Iris pigment epithelial cell (primary cell): ENCODE measurements at regions not wholly inside any gene's neighbourhood (a gene's known extent, or its start where the extent isn't known, plus 50 kb on each side); places are given as distances from the start of the nearest gene placed in this dataset.

Experiments
- DNase-seq: peaks from one replicate; pipeline ENCODE4 v3.0.0-alpha.2; 2011; ENCODE audit warnings: low read depth

DNA sequence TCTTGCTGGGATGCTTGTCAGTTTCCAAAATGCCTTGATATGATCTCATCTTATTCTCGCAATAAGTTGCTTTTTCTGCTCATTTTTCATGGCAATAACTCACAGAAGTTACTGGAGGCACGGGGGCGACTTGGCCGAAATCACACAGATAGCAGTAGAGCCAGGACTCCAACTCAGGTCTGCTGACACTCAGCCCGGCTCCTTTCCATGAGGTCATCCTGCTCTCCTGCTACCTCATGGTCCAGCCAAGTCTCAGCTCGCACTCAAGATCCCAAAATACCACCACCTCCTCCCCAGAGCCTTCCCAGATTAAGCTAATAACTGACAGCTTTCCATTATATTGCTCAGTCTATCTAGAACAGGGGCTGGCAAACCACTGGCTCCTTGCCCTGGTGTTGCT is 269.5 kb downstream of the MAP2K4 start:
- no peak for DNase-seq

DNA sequence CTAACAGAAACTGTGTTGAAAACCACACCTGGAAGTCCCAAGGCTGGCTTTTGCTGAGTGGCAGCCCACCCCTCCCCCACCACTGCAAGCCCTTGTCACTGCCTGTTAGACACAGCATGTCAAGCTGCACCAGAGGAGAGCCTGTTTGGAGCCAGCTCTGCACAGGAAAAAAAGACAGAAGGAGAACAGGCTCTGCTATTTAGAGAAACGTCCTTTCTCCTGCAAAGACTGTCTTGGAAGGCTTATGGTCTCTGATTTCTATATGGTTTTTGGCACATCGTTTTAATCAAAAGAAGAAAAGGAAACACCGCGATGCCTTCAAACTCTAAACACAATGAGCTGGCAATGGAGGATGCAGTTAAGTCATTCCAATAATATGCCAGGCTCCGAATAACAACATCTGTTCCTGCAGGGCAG is 275.5 kb downstream of the MAP2K4 start:
- no peak for DNase-seq

DNA sequence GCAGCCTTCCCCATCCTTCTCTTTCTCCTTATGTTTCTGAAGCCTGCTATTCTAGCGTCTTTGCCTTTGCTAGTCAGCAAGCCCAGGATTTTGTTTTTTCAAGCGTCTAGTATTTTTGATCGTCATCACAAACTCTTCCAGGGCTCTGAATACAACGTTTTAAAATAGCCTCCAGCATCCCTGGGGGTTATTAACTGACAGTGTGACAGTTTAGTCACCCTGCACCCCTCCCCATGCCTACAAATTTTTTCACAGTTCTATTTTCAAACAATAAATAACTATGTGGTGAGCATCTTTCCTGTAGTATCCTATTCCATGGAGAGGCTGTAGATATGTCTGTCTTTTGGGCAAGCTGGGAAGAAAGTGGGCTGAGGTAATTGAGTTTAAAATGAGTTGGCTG is 280.9 kb downstream of the MAP2K4 start:
- no peak for DNase-seq

DNA sequence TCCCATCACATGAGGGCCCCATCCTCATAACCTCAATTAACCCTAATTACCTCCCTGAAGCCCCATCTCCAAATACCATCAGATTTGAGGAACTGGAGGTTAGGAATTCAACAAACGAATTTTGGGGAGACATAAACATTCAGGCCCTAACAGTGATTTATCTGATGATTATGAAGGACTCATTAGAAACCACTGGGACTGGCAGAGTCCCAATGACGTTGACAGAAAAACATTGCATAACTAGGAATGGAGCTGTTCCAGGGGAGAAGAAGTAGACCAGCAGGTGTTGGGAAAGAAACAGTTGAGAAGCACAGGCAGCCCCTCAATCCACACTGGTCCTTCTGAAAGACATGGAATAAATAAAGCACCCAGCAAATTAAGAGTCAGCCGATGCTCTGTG is 282.0 kb downstream of the MAP2K4 start:
- no peak for DNase-seq

DNA sequence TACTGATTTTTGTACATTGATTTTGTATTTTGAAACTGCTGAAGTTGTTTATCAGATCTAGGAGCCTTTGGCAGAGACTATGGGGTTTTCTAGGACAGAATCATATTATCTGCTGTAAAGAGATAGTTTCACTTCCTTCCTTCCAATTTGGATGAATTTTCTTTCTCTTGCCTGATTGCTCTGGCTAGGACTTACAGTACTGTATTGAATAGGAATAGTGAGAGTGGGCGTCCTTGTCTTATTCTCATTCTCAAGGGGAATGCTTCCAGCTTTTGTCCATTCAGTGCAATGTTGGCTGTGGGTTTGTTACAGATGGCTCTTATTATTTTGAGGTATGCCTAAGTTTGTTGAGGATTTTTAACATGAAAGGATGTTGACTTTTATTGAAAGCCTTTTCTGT is 290.1 kb downstream of the MAP2K4 start:
- DNase-seq: no peak

DNA sequence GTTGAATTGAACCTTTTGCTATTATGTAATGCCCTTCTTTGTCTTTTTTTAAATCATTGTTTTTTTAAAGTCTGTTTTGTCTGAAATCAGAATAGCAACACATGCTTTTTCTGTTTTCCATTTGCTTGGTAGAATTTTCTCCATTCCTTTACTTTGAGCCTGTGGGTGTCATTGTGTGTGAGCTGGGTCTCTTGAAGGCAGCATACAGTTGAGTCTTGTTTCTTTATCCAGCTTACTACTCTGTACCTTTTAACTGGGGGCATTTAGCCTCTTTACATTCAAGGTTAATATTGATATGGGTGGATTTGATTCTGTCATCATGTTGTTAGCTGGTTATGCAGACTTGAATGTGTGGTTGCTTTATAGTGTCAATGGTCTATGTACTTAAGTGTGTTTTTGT is 292.0 kb downstream of the MAP2K4 start:
- no peak for DNase-seq

DNA sequence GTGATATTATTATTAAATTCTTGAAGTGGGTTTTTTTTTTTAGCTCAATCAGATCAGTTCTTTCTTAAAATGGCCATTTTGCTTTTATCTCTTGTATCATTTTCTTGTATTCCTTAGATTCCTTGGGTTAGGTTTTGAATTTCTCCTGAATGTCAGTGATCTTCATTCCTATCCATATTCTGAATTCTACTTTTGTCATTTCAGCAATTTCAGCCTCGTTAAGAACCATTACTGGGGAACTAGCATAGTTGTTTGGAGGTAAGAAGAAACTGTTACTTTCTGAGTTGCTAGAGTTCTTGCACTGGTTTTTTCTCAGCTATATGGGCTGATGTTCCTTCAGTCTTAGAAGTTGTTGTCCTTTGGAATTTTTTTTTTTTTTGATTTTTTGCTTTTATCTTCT is 293.1 kb downstream of the MAP2K4 start:
- no peak for DNase-seq

DNA sequence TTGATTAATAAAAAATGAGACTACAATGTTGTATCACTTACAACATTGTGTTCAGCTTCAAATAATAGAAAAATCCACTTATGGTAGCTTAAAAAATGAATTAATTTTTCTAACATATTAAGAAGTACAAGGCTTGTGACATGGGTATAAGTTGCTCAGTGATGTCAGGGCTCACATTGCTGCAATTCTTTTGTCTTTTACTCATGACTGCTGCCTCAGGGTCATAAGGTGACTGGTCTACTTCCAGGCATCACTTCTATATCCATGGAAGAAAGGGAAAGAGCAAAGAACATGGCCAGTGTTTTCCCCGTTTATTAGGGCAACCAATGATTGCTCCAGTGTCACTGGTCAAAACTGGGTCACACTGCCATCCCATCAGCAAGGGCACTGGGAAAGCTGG is 295.3 kb downstream of the MAP2K4 start:
- no peak for DNase-seq

DNA sequence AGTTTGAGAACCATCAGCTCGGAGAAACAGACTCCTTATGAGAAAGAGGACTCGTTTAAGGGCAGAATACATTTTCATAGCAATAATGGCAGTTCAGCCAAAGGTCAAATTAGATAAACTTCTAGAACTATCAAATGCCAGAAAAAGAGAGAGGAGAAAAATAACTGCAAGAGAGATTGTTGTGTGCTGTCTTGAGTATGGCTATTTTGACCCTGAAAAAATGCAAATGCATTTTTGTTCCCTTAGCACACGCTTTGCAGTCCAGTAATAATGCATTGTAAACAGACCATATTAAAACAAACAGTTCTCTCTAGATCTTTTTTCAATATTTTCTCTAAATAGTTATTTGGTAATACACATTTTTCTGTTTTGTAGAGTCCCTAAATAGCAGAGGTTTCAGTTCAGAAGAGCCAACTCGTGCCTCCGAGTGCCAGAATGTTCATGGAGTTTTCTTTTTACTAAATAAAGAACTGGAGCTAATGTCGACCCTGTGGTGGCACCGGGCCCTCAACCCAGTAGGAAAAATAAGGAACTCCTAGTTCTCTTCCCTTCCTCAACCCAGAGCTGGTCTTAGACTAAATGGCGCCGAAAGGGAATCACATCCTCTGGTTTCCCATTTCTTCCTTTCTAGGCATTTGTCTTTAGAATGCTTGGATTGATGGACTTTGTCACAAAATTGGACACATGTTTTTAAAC is 298.0 kb downstream of the MAP2K4 start:
- DNase-seq: peak; percentile 11

DNA sequence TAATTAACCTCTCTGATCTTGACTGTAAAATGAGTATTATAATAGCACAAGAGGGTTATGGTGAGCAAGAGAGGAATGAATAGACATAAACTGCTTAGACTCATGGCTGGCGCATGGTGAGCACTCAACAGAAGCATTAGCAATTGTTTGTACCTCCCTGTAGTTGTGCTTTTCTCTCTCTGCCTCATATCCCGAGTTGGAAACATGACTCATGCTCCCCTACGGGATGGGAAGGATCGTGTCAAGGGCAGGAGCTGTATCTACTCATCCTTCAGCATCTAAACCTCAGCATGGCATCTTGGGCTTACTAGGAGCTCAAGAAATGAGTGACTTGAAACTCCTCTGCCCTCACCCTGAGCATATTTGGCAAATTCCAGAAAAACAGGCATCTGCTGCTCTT is 299.6 kb downstream of the MAP2K4 start:
- DNase-seq: peak; percentile 15

DNA sequence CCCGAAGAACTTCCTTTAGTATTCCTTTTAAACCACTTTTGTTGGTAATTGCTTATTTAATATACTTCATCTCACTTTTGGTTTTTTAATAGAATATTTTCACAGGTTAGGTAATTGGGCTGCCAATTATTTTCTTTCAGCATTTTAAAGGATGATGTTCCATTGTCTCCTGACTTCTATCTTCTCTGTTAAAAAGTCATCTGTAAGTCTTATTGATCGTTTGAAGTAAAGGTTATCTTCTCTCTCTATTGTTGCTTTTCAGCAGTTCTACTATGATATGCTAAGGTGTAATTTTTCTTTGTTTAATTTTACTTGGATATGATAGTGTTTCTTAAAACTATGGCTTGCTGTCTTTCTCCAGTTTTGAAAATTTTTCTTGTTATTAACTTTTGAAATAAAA is 307.5 kb downstream of the MAP2K4 start:
- no peak for DNase-seq

DNA sequence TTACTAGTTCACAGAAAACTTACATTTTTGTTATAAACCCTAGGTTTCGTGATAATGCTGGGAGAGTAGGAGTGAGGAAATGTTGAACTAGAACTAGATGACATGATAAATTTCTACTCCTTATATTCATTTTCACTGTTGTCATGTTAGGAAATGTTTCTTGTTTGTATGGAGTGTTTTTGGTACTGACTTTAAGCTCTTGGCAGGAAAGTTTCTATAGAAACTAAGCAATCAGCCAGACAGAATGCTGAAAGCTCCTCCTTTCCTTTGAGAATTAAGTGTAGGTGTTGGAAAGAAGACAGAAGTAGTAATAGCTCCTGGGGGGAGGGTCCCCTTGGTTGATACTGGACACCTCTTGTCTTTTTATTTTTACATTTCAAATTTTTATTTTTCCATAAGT is 309.8 kb downstream of the MAP2K4 start:
- no peak for DNase-seq

DNA sequence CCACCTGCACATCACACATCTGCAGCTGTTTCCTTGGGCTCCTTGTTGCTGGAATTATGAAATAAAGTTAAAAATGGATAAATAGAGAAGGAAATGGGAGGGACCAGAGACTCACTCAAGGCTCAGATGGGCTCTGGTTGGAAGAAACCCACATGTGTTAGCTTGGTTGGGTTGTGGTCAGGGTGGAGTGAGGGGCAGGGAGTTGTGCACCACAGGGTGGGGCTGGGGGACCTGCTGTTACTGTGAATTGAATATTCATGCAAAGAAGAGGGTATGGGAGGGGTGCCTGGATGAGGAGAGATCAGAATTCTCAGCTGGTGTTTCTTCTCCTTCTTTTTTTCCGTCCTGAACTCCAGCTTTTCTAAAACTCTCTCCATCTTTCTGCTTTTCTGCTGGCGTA is 320.7 kb downstream of the MAP2K4 start:
- DNase-seq: no peak

DNA sequence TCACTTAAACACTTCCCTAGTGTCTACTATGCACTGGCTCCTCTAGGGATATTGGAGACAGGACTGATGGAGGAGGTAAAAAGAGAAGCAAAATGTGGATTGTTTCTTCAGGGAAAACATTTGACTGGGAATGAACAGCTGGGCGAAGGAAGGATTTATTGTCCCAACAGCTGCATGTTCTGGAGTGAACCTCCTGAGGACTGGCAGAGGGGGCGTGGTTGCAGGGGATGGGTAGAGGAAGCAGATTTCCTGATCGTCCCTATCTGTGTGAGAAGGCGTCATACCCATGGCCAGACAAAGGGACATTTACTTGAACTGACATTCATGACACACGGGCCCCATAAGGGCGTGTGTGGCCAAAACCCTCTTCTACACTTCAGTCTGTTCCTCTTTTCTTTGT is 321.5 kb downstream of the MAP2K4 start:
- no peak for DNase-seq

DNA sequence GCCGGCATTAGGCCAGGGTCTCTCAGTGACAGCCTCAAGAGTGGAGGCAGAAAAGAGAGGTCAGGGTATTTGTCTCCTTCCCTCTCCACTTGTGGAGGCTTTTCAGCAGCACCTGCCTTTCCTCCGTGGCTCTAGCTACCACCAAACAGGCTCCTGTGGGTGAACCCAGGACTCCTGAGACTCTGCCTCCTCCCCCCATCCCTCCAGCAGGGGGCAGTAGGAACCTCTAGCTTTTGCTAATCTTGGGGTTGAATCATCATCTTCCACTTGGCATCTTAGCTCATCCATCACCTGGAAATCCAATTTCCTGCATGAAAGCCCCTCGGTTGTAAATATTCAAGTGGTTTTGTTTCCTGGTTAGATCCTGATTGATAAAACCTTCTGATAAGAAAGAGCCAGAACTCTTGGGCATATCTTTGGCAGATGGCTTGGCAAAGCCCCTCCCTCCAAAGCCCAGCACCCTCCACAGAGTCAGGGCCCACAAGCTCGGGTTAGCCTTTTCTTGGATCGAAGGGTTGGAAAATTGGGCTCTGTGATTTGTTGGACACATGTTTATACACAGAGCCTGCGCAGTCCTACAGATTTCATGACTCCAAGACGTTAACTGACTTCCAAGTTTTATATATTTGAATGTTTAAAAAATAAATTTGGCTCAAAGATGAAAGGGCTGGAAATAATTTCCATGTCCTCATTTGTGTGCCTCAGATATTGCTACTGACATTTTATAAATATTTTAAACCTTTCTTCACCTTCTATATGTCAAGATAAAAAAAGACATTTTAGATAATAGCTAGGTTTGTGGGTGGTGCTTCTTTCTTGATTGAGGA is 322.1 kb downstream of the MAP2K4 start:
- peak; percentile 44 for DNase-seq

DNA sequence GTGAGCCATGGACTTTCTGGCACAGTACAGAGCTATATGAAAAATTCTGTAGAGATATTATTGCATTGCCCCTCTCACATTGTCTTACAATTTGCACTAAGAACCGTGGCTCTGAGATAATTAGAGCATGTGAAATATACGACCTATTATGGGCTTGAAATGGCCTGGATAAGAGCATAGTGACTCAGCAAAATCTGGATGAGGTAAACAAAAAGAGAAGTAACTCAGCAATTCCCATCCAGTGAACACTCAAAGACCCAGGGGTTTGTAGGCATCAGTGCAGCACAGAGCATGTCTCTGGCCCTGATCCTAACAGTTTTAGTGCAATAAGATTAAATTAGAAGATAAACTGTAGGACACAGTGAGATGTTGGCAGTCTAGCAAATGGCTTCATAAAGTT is 317.2 kb upstream of the MYOCD start:
- peak; percentile 26 for DNase-seq

DNA sequence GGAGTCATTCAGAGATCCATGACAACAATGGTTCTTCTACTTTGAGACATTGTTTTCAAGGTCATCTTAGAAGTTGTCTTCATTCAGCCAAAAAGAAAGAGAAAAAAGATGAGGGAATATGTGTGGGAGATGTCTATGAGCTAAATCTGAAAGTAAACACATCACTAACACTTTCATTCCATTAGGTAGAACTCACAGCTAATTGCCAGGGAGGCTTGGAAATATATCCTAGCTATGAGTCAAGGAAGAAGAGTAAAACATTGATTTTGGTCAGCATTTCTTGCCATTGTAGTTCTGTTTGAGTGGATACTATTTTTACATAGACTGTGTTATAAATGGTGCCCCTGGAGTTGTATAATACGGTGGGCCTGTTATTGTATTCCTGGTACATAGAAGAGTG is 316.4 kb upstream of the MYOCD start:
- no peak for DNase-seq

DNA sequence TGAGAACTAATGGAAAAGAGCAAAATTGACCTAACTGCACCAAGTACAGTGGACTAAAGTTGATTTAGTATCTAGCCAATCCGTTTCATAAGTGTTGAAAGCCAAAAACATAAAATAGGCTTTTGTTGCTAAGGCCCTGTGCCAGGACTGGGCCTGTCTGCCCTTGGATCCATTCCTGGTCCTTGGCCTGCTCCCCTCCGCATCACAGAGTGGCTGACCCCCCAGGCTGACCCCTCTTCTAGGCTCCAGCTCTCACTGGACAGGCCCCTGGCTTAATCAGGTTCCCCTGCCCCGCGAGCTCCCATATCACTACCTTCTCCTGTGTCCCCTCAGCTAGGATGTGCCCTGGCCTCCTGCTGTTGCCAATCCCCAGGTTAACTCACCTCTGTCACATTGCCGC is 313.6 kb upstream of the MYOCD start:
- no peak for DNase-seq

DNA sequence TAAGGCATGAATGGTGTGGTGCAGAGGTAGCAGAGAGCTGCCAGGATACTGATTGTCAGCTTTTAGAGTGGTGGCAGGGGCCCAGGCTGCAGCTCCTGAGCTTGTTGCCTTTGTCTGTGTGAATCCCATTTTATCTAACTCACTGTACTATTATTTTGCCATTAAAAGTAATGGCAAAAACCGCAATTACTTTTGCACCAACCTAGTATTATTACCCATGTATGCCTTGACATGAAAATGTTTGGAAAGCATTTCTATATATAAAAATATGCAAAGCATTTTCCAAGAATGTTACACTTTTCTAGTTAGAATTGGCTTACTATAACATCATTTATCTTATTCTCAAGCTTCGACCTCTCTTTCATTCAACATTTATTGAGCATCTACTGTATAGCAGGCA is 308.1 kb upstream of the MYOCD start:
- no peak for DNase-seq

DNA sequence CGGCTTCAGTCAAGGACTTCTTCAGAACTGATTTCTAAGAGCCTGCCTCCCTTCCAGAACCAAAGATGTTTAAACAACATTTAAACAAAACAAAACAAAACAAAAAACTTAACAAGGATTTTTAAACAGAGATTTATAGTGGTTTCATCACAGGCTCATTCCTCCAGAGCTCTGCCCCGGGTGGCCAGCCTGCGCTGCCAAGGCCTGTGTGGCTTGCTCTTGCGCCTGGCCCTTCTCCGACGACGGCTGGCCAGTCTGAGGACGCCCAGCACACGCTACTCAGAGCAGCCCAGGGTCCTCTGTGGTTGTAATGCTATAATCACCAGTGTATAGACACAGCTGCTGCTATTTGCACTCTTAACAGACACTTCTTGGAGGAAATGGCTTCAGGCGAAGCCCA is 307.2 kb upstream of the MYOCD start:
- DNase-seq: no peak

DNA sequence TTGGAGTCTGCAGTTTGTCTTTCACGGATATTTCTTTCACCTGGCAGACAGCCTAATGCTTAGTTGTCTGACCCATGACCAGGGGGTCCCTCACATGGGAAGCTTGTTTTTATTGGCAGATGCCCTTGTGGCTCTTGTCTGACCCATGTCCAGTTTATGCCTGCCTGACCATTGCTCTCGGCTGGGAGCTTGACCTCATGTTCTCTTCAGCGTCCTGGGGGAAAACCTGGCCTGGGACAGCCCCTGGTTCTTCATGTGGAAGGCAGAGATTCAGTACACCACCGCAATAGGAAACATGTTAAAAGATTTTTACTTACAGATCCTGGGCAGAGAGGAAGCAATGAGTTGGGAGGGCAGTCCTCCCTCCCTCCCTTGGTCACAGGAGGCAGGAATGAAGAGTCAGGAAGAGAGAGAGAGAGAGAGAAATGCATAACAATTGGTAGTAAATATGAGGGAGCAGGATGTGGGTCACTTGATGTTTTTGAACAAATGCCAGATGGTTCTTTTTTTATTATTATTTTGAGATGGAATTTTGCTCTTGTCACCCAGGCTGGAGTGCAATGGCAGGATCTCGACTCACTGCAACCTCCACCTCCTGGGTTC is 302.7 kb upstream of the MYOCD start:
- DNase-seq: no peak

DNA sequence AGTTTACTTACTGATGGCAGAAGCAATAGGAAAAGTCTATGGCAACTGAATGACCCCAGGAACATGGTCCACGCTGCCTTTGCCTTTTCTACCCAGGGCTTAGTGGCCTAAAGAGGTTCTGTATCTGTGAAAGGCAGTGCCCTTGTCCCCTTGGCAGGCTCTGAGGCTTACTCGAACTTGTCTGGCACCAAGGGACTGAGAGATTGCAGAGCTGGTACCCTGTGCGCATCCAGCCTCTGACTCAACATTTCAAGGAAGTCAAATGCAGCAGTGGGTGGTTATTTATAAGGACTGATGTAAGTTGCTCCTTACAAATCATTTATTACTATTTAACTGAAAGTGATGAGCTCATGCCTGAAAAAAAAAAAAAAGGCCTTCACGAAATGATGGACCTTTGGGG is 299.9 kb upstream of the MYOCD start:
- DNase-seq: no peak

DNA sequence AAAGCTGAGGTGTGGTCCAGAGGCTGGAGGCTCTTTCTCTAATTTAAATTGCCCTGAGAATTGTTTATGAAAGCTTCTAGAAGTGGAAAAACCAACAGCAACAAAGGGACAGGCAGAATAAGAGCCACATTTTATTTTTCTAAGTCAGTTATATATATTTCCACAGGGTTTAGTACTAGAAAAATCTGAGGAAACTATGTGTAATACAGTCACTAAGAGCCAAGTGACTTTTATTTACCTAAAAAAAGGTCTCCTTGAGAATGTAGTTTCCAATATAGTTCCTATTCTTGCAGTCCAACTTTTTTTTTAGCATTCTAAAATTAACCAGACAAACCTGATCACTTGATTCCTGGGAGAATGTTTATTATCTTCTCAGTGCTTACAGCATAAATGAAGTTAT is 296.6 kb upstream of the MYOCD start:
- DNase-seq: no peak
